HG02840 (cell line): ENCODE measurements at regions not wholly inside any gene's neighbourhood (a gene's known extent, or its start where the extent isn't known, plus 50 kb on each side); places are given as distances from the start of the nearest gene placed in this dataset.
"Not testable (repeated sequence)": the region's sequence is repeated elsewhere in the genome, so short reads cannot be mapped to it uniquely, and the experiment has no call there.

ENCODE experiments used
- ATAC-seq: cut with Tn5 transposase; IDR thresholded peaks from one replicate; pipeline ENCODE4 v1.9.1; 2021; ENCODE audit warnings: mild to moderate bottlenecking, moderate library complexity, moderate number of reproducible peaks; ENCODE audit not compliant: unreplicated experiment, low FRiP score

GRCh38 chr15:38846346-38846745 is 281.7 kb upstream of the RASGRP1 start:
- no peak for ATAC-seq

GRCh38 chr15:38847666-38848065 is 283.1 kb upstream of the RASGRP1 start:
- no peak for ATAC-seq

GRCh38 chr15:38849046-38849445 is 284.4 kb upstream of the RASGRP1 start:
- ATAC-seq: no peak

GRCh38 chr15:38852188-38852587 is 287.6 kb upstream of the RASGRP1 start:
- ATAC-seq: not testable (repeated sequence)

- ATAC-seq: no peak
Measured at GRCh38 chr15:38853608-38854007, 289.0 kb upstream of the RASGRP1 start.

GRCh38 chr15:38854506-38854905 is 289.9 kb upstream of the RASGRP1 start:
- no peak for ATAC-seq

GRCh38 chr15:38857814-38858213 is 293.2 kb upstream of the RASGRP1 start:
- no peak for ATAC-seq

GRCh38 chr15:38859574-38859973 is 295.0 kb upstream of the RASGRP1 start:
- ATAC-seq: no peak

GRCh38 chr15:38860253-38860652 is 295.6 kb upstream of the RASGRP1 start:
- no peak for ATAC-seq

GRCh38 chr15:38860674-38861073 is 296.1 kb upstream of the RASGRP1 start:
- ATAC-seq: no peak

GRCh38 chr15:38861108-38861507 is 296.5 kb upstream of the RASGRP1 start:
- ATAC-seq: no peak

- ATAC-seq: no peak
Measured at GRCh38 chr15:38862099-38862498, 297.5 kb upstream of the RASGRP1 start.

- no peak for ATAC-seq
Measured at GRCh38 chr15:38863381-38863780, 298.8 kb upstream of the RASGRP1 start.

GRCh38 chr15:38864122-38864521 is 299.5 kb upstream of the RASGRP1 start:
- no peak for ATAC-seq

- no peak for ATAC-seq
Measured at GRCh38 chr15:38864827-38865581, 300.4 kb upstream of the RASGRP1 start.

- no peak for ATAC-seq
Measured at GRCh38 chr15:38867556-38867955, 302.9 kb upstream of the RASGRP1 start.

GRCh38 chr15:38868326-38869114 is 303.9 kb upstream of the RASGRP1 start:
- no peak for ATAC-seq

GRCh38 chr15:38871638-38872037 is 307.0 kb upstream of the RASGRP1 start:
- ATAC-seq: no peak

- ATAC-seq: no peak
Measured at GRCh38 chr15:38872732-38873131, 308.1 kb upstream of the RASGRP1 start.

GRCh38 chr15:38873158-38873557 is 308.5 kb upstream of the RASGRP1 start:
- no peak for ATAC-seq

- no peak for ATAC-seq
Measured at GRCh38 chr15:38874464-38874863, 309.9 kb upstream of the RASGRP1 start.

- no peak for ATAC-seq
Measured at GRCh38 chr15:38876211-38876610, 311.6 kb upstream of the RASGRP1 start.
